ENCODE measurements at regions not wholly inside any gene's neighbourhood (a gene's known extent, or its start where the extent isn't known, plus 50 kb on each side); places are given as distances from the start of the nearest gene placed in this dataset.

GRCh38 chr13:91195789-91196188 is 151.7 kb upstream of the MIR17HG start:
- Histone ChIP-seq H3K4me3 (no peak overlapping the region), H3K36me3 (no peaks in the 10 kb centered on the region), H3K27ac (replicated peaks) (no peak overlapping the region), H3K27me3 (ENCODE audit: low read depth) (no peaks in the 10 kb centered on the region), H3K9me3 (replicated peaks) (peaks cover 4% of the 10 kb centered on the region), H3K4me1 (no peaks in the 10 kb centered on the region)
- intact Hi-C loops (cut with micrococcal nuclease), result no loop called here
- DNase-seq, result no peak
- TF ChIP-seq CTCF (IDR thresholded peaks at IDR 0.05; ENCODE audit: borderline replicate concordance), result no peak

- Histone ChIP-seq H3K9me3 (replicated peaks) (peaks cover 4% of the 10 kb centered on the region), H3K27me3 (ENCODE audit: low read depth) (no peaks in the 10 kb centered on the region)
These were observed 150.5 kb upstream of the MIR17HG start for GRCh38 chr13:91196958-91197357.

GRCh38 chr13:91199866-91200265 is 147.6 kb upstream of the MIR17HG start:
- H3K4me1 ChIP-seq, result no peaks in the 10 kb centered on the region
- peaks cover 4% of the 10 kb centered on the region for H3K9me3 ChIP-seq (replicated peaks)
- no peaks in the 10 kb centered on the region for H3K27me3 ChIP-seq (ENCODE audit: low read depth)
- no peak for DNase-seq
- no peak for TF ChIP-seq CTCF (IDR thresholded peaks at IDR 0.05; ENCODE audit: borderline replicate concordance)
- no peaks in the 10 kb centered on the region for H3K36me3 ChIP-seq
- no peak overlapping the region for H3K4me3 ChIP-seq
- H3K27ac ChIP-seq (replicated peaks), result no peak overlapping the region
- intact Hi-C loops (cut with micrococcal nuclease), result no loop called here

More at GRCh38 chr13:91196958-91197357, 150.5 kb upstream of the MIR17HG start:
- no peaks in the 10 kb centered on the region for H3K4me1 ChIP-seq
- TF ChIP-seq CTCF (IDR thresholded peaks at IDR 0.05; ENCODE audit: borderline replicate concordance), result no peak
- no peaks in the 10 kb centered on the region for H3K36me3 ChIP-seq
- H3K4me3 ChIP-seq, result no peak overlapping the region
- DNase-seq, result no peak
- no peak overlapping the region for H3K27ac ChIP-seq (replicated peaks)
- intact Hi-C loops (cut with micrococcal nuclease), result no loop called here

- H3K4me1 ChIP-seq, result no peaks in the 10 kb centered on the region
- H3K9me3 ChIP-seq (replicated peaks), result peaks cover 4% of the 10 kb centered on the region
- no peak overlapping the region for H3K4me3 ChIP-seq
- no peak for DNase-seq
- H3K27me3 ChIP-seq (ENCODE audit: low read depth), result no peaks in the 10 kb centered on the region
- no peak for TF ChIP-seq CTCF (IDR thresholded peaks at IDR 0.05; ENCODE audit: borderline replicate concordance)
- H3K36me3 ChIP-seq, result no peaks in the 10 kb centered on the region
- no peak overlapping the region for H3K27ac ChIP-seq (replicated peaks)
- intact Hi-C loops (cut with micrococcal nuclease), result no loop called here
These were observed 147.0 kb upstream of the MIR17HG start for GRCh38 chr13:91200486-91200885.

GRCh38 chr13:91203430-91203829 is 144.1 kb upstream of the MIR17HG start:
- no peak for TF ChIP-seq CTCF (IDR thresholded peaks at IDR 0.05; ENCODE audit: borderline replicate concordance)
- intact Hi-C loops (cut with micrococcal nuclease), result no loop called here
- Histone ChIP-seq H3K4me3 (no peak overlapping the region), H3K36me3 (no peaks in the 10 kb centered on the region), H3K27ac (replicated peaks) (no peak overlapping the region), H3K4me1 (no peaks in the 10 kb centered on the region), H3K9me3 (replicated peaks) (no peaks in the 10 kb centered on the region), H3K27me3 (ENCODE audit: low read depth) (no peaks in the 10 kb centered on the region)
- DNase-seq, result no peak

- Histone ChIP-seq H3K4me1 (no peaks in the 10 kb centered on the region), H3K36me3 (no peaks in the 10 kb centered on the region), H3K27ac (replicated peaks) (no peak overlapping the region), H3K9me3 (replicated peaks) (peaks cover 15% of the 10 kb centered on the region), H3K4me3 (no peak overlapping the region), H3K27me3 (ENCODE audit: low read depth) (no peaks in the 10 kb centered on the region)
- intact Hi-C loops (cut with micrococcal nuclease), result no loop called here
- TF ChIP-seq CTCF (IDR thresholded peaks at IDR 0.05; ENCODE audit: borderline replicate concordance), result no peak
- DNase-seq, result no peak
These were observed 140.2 kb upstream of the MIR17HG start for GRCh38 chr13:91207261-91207660.

Data from left ventricle myocardium inferior (tissue), 1 donor.